Mammary epithelial cell (primary cell): ENCODE measurements at regions not wholly inside any gene's neighbourhood (a gene's known extent, or its start where the extent isn't known, plus 50 kb on each side); places are given as distances from the start of the nearest gene placed in this dataset.

ENCODE experiments used
- EZH2 ChIP-seq: IDR thresholded peaks from 2 replicates; pipeline ENCODE4 v1.6.1; 2012; ENCODE audit warnings: low read length, inconsistent platforms, borderline replicate concordance
- TF ChIP-seq, protein P1 (sequence below), 2 donors: IDR thresholded peaks in 1 of 2; conservative IDR thresholded peaks in 1 of 2; 2 replicates each; pipeline ENCODE4 v1.5.1; 2011 to 2012; ENCODE audit warnings: inconsistent platforms in 2 of 2, low read length in 2 of 2, mild to moderate bottlenecking in 2 of 2, control low read depth in 1 of 2, low read depth in 1 of 2; ENCODE audit not compliant: insufficient read depth in 1 of 2; ENCODE audit errors: extremely low read depth in 1 of 2

DNA sequence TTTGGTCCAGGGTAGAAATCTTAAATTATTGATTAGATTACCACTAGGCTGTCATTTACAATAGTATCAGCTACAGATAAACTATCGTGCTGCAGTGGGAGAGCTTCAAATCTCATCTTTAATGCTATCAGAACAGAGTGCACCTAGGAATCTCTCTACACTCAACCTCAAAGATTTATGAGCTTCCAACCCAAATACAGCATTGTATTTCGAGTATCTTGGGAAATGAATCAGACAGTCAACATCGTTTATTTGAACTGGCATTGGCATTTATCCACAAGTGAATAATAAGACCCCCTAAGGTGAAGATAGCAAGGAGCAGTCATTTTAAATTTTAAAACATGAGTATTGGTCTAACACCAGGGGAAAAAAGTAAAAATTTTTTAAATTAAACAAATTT lies 1203.2 kb downstream of the CDH12 start:
- TF ChIP-seq, protein P1, sequence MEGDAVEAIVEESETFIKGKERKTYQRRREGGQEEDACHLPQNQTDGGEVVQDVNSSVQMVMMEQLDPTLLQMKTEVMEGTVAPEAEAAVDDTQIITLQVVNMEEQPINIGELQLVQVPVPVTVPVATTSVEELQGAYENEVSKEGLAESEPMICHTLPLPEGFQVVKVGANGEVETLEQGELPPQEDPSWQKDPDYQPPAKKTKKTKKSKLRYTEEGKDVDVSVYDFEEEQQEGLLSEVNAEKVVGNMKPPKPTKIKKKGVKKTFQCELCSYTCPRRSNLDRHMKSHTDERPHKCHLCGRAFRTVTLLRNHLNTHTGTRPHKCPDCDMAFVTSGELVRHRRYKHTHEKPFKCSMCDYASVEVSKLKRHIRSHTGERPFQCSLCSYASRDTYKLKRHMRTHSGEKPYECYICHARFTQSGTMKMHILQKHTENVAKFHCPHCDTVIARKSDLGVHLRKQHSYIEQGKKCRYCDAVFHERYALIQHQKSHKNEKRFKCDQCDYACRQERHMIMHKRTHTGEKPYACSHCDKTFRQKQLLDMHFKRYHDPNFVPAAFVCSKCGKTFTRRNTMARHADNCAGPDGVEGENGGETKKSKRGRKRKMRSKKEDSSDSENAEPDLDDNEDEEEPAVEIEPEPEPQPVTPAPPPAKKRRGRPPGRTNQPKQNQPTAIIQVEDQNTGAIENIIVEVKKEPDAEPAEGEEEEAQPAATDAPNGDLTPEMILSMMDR (conservative IDR thresholded peaks at IDR 0.05 in 1 of 2, IDR thresholded peaks at IDR 0.05 in 1 of 2; ENCODE audit: extremely low read depth in 1 of 2, insufficient read depth in 1 of 2, low read depth in 1 of 2, low read length in 2 of 2) = no peak
- no peak for TF ChIP-seq EZH2
